ENCODE measurements at regions not wholly inside any gene's neighbourhood (a gene's known extent, or its start where the extent isn't known, plus 50 kb on each side); places are given as distances from the start of the nearest gene placed in this dataset.

GRCh38 chr11:41955635-41956400, 496.4 kb upstream of the LRRC4C start:
- TF ChIP-seq, protein P1, sequence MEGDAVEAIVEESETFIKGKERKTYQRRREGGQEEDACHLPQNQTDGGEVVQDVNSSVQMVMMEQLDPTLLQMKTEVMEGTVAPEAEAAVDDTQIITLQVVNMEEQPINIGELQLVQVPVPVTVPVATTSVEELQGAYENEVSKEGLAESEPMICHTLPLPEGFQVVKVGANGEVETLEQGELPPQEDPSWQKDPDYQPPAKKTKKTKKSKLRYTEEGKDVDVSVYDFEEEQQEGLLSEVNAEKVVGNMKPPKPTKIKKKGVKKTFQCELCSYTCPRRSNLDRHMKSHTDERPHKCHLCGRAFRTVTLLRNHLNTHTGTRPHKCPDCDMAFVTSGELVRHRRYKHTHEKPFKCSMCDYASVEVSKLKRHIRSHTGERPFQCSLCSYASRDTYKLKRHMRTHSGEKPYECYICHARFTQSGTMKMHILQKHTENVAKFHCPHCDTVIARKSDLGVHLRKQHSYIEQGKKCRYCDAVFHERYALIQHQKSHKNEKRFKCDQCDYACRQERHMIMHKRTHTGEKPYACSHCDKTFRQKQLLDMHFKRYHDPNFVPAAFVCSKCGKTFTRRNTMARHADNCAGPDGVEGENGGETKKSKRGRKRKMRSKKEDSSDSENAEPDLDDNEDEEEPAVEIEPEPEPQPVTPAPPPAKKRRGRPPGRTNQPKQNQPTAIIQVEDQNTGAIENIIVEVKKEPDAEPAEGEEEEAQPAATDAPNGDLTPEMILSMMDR (IDR thresholded peaks at IDR 0.05) = no peak
- TF ChIP-seq POLR2AphosphoS5 (IDR thresholded peaks at IDR 0.05) = no peak

Data from stomach (tissue), 4 donors.